Loucy (cell line): ENCODE measurements at regions not wholly inside any gene's neighbourhood (a gene's known extent, or its start where the extent isn't known, plus 50 kb on each side); places are given as distances from the start of the nearest gene placed in this dataset.

Experiments
- H2AFZ ChIP-seq: fragments of 200-600 bp; sonication (generic); 2 replicates; pipeline ENCODE4 v1.6.0; 2016; ENCODE audit warnings: antibody characterized with exemption, mild to moderate bottlenecking, low read length, moderate library complexity
- H3F3A ChIP-seq: fragments of 200-600 bp; 2 replicates; pipeline ENCODE4 v1.6.0; 2016; ENCODE audit warnings: antibody characterized with exemption, low read depth, mild to moderate bottlenecking
- H3K27me3 ChIP-seq: fragments of 200-600 bp; sonication (generic); 2 replicates; pipeline ENCODE4 v1.6.1; 2014; ENCODE audit warnings: low read length, mild to moderate bottlenecking; ENCODE audit not compliant: insufficient read depth, poor library complexity, severe bottlenecking
- H3K36me3 ChIP-seq: fragments of 200-600 bp; sonication (generic); 2 replicates; pipeline ENCODE4 v1.6.1; 2016; ENCODE audit warnings: low read length; ENCODE audit not compliant: insufficient read depth
- H3K4me1 ChIP-seq: fragments of 200-600 bp; sonication (generic); 2 replicates; pipeline ENCODE4 v1.5.1; 2014; ENCODE audit warnings: low read length, mild to moderate bottlenecking; ENCODE audit not compliant: insufficient read depth, poor library complexity, severe bottlenecking
- H3K4me2 ChIP-seq: fragments of 200-600 bp; sonication (generic); 2 replicates; pipeline ENCODE4 v1.6.0; 2014; ENCODE audit warnings: antibody characterized with exemption, low read length, low read depth, mild to moderate bottlenecking; ENCODE audit not compliant: poor library complexity, severe bottlenecking
- H3K4me3 ChIP-seq: fragments of 200-600 bp; sonication (generic); 2 replicates; pipeline ENCODE4 v1.5.1; 2014; ENCODE audit warnings: low read length, mild to moderate bottlenecking, mixed read lengths; ENCODE audit not compliant: poor library complexity, severe bottlenecking
- H3K79me2 ChIP-seq: fragments of 200-600 bp; sonication (generic); 2 replicates; pipeline ENCODE4 v1.6.1; 2014; ENCODE audit warnings: low read length; ENCODE audit not compliant: insufficient read depth
- H3K9ac ChIP-seq: fragments of 200-600 bp; sonication (generic); 2 replicates; pipeline ENCODE4 v1.6.0; 2014; ENCODE audit warnings: mild to moderate bottlenecking, low read depth, low read length, moderate library complexity; ENCODE audit not compliant: poor library complexity, severe bottlenecking
- H3K9me2 ChIP-seq: fragments of 200-600 bp; sonication (generic); replicated peaks from 2 replicates; pipeline ENCODE4 v1.6.1; 2016; ENCODE audit warnings: low read depth, low read length, mixed read lengths
- H3K9me3 ChIP-seq: fragments of 200-600 bp; sonication (generic); 2 replicates; pipeline ENCODE4 v1.6.1; 2014; ENCODE audit warnings: mild to moderate bottlenecking, antibody characterized with exemption, low read length, low read depth; ENCODE audit not compliant: insufficient read depth
- H4K20me1 ChIP-seq: fragments of 200-600 bp; sonication (generic); 2 replicates; pipeline ENCODE4 v1.6.0; 2014; ENCODE audit warnings: antibody characterized with exemption, low read length, mild to moderate bottlenecking; ENCODE audit not compliant: insufficient read depth, poor library complexity, severe bottlenecking
- EZH2phosphoT487 ChIP-seq: fragments of 200-600 bp; IDR thresholded peaks from 2 replicates; pipeline ENCODE4 v1.6.1; 2018; ENCODE audit warnings: antibody characterized with exemption, mild to moderate bottlenecking, moderate library complexity, borderline replicate concordance
- TF ChIP-seq, protein P1 (sequence below): fragments of 200-600 bp; sonication (generic); conservative IDR thresholded peaks from 2 replicates; pipeline ENCODE4 v1.5.1; 2014; ENCODE audit warnings: mild to moderate bottlenecking, antibody characterized with exemption, low read length

DNA sequence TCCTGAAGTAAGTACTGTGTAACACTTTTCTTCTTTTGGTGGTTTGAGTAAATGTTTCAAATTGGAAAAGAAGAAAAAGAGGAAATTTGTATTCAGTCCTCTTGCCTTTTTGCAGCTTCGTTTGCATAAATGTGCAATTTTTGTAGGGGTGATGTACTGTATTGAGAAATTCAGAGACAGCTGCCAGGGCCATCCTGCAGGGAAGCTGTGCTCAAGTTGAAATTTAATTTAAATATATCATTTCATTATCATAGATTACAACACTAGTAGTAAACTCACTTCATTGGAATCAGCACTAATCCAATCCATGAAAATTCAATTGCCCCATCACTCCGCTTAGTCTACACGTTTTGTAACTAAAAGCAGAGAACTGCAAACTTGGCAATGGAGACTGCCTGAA lies 415.4 kb downstream of the DNAJB9 start:
- Histone ChIP-seq H2AFZ (no peak overlapping the region), H3K9me2 (no peaks in the 10 kb centered on the region), H4K20me1 (no peaks in the 10 kb centered on the region), H3K79me2 (no peaks in the 10 kb centered on the region), H3K4me1 (no peaks in the 10 kb centered on the region), H3K4me3 (no peak overlapping the region), H3F3A (no peaks in the 10 kb centered on the region), H3K9ac (no peak overlapping the region), H3K9me3 (no peaks in the 10 kb centered on the region), H3K27me3 (no peaks in the 10 kb centered on the region), H3K4me2 (no peak overlapping the region), H3K36me3 (no peaks in the 10 kb centered on the region)
- no peak for TF ChIP-seq EZH2phosphoT487
- TF ChIP-seq, protein P1, sequence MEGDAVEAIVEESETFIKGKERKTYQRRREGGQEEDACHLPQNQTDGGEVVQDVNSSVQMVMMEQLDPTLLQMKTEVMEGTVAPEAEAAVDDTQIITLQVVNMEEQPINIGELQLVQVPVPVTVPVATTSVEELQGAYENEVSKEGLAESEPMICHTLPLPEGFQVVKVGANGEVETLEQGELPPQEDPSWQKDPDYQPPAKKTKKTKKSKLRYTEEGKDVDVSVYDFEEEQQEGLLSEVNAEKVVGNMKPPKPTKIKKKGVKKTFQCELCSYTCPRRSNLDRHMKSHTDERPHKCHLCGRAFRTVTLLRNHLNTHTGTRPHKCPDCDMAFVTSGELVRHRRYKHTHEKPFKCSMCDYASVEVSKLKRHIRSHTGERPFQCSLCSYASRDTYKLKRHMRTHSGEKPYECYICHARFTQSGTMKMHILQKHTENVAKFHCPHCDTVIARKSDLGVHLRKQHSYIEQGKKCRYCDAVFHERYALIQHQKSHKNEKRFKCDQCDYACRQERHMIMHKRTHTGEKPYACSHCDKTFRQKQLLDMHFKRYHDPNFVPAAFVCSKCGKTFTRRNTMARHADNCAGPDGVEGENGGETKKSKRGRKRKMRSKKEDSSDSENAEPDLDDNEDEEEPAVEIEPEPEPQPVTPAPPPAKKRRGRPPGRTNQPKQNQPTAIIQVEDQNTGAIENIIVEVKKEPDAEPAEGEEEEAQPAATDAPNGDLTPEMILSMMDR: no peak

GRCh38 chr7:108989319-108989718 lies 419.6 kb downstream of the DNAJB9 start:
- Histone ChIP-seq H3F3A (no peaks in the 10 kb centered on the region), H3K4me2 (no peak overlapping the region), H3K9me2 (no peaks in the 10 kb centered on the region), H3K9ac (no peak overlapping the region), H3K36me3 (no peaks in the 10 kb centered on the region), H3K9me3 (no peaks in the 10 kb centered on the region), H3K4me1 (no peaks in the 10 kb centered on the region), H3K4me3 (no peak overlapping the region), H3K79me2 (no peaks in the 10 kb centered on the region), H3K27me3 (no peaks in the 10 kb centered on the region), H2AFZ (no peak overlapping the region), H4K20me1 (no peaks in the 10 kb centered on the region)
- TF ChIP-seq, protein P1: no peak

GRCh38 chr7:108997480-108997879 lies 427.8 kb downstream of the DNAJB9 start:
- TF ChIP-seq, protein P1: no peak
- no peak for TF ChIP-seq EZH2phosphoT487
- no peaks in the 10 kb centered on the region for H3K27me3 ChIP-seq
- H3K9me3 ChIP-seq: no peaks in the 10 kb centered on the region

More at GRCh38 chr7:108997480-108997879, 427.8 kb downstream of the DNAJB9 start:
- Histone ChIP-seq H3F3A (no peaks in the 10 kb centered on the region), H3K4me3 (no peak overlapping the region), H4K20me1 (no peaks in the 10 kb centered on the region), H3K79me2 (no peaks in the 10 kb centered on the region), H3K36me3 (no peaks in the 10 kb centered on the region), H3K4me2 (no peak overlapping the region), H3K9ac (no peak overlapping the region), H2AFZ (no peak overlapping the region), H3K4me1 (no peaks in the 10 kb centered on the region), H3K9me2 (no peaks in the 10 kb centered on the region)
